Ishikawa (cell line): ENCODE measurements at regions not wholly inside any gene's neighbourhood (a gene's known extent, or its start where the extent isn't known, plus 50 kb on each side); places are given as distances from the start of the nearest gene placed in this dataset.

Experiments used
- CEBPB ChIP-seq: IDR thresholded peaks from 2 replicates; pipeline ENCODE4 v1.6.1; 2012
- CREB1 ChIP-seq: IDR thresholded peaks from 2 replicates; pipeline ENCODE4 v1.6.1; 2012; ENCODE audit warnings: low read depth
- EGR1 ChIP-seq: IDR thresholded peaks from 2 replicates; pipeline ENCODE4 v1.6.1; 2012
- EP300 ChIP-seq: IDR thresholded peaks from 2 replicates; pipeline ENCODE4 v1.6.1; 2012; ENCODE audit warnings: borderline replicate concordance
- FOXM1 ChIP-seq: IDR thresholded peaks from 2 replicates; pipeline ENCODE4 v1.6.1; 2012; ENCODE audit warnings: low read depth, borderline replicate concordance
- NFIC ChIP-seq: IDR thresholded peaks from 2 replicates; pipeline ENCODE4 v1.6.1; 2012
- RAD21 ChIP-seq: IDR thresholded peaks from 2 replicates; pipeline ENCODE4 v1.6.1; 2012; ENCODE audit warnings: low read depth
- TAF1 ChIP-seq: IDR thresholded peaks from 2 replicates; pipeline ENCODE4 v1.6.1; 2012; ENCODE audit warnings: low read depth, mild to moderate bottlenecking
- TCF12 ChIP-seq: IDR thresholded peaks from 2 replicates; pipeline ENCODE4 v1.6.1; 2012; ENCODE audit warnings: low read depth
- TEAD4 ChIP-seq: IDR thresholded peaks from 2 replicates; pipeline ENCODE4 v1.6.1; 2012
- YY1 ChIP-seq: IDR thresholded peaks from 2 replicates; pipeline ENCODE4 v1.6.1; 2012; ENCODE audit warnings: low read depth
- ZBTB7A ChIP-seq: IDR thresholded peaks from 2 replicates; pipeline ENCODE4 v1.6.1; 2012; ENCODE audit warnings: low read depth
- TF ChIP-seq, protein P1 (sequence below): IDR thresholded peaks from 2 replicates; pipeline ENCODE4 v1.6.1; 2012
- TF ChIP-seq, protein P2 (sequence below): IDR thresholded peaks from 2 replicates; pipeline ENCODE4 v1.6.1; 2012
- TF ChIP-seq, protein P3 (sequence below): IDR thresholded peaks from 2 replicates; pipeline ENCODE4 v1.6.1; 2012; ENCODE audit warnings: low read depth, mild to moderate bottlenecking

- TF ChIP-seq NFIC (no peak), FOXM1 (no peak), CEBPB (no peak), YY1 (no peak), ZBTB7A (no peak), CREB1 (no peak), EGR1 (no peak), EP300 (no peak), TAF1 (no peak), TCF12 (no peak), TEAD4 (no peak), RAD21 (no peak)
- TF ChIP-seq, protein P1, sequence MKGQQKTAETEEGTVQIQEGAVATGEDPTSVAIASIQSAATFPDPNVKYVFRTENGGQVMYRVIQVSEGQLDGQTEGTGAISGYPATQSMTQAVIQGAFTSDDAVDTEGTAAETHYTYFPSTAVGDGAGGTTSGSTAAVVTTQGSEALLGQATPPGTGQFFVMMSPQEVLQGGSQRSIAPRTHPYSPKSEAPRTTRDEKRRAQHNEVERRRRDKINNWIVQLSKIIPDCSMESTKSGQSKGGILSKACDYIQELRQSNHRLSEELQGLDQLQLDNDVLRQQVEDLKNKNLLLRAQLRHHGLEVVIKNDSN: no peak
- TF ChIP-seq, protein P2, sequence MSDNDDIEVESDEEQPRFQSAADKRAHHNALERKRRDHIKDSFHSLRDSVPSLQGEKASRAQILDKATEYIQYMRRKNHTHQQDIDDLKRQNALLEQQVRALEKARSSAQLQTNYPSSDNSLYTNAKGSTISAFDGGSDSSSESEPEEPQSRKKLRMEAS: no peak
- TF ChIP-seq, protein P3, sequence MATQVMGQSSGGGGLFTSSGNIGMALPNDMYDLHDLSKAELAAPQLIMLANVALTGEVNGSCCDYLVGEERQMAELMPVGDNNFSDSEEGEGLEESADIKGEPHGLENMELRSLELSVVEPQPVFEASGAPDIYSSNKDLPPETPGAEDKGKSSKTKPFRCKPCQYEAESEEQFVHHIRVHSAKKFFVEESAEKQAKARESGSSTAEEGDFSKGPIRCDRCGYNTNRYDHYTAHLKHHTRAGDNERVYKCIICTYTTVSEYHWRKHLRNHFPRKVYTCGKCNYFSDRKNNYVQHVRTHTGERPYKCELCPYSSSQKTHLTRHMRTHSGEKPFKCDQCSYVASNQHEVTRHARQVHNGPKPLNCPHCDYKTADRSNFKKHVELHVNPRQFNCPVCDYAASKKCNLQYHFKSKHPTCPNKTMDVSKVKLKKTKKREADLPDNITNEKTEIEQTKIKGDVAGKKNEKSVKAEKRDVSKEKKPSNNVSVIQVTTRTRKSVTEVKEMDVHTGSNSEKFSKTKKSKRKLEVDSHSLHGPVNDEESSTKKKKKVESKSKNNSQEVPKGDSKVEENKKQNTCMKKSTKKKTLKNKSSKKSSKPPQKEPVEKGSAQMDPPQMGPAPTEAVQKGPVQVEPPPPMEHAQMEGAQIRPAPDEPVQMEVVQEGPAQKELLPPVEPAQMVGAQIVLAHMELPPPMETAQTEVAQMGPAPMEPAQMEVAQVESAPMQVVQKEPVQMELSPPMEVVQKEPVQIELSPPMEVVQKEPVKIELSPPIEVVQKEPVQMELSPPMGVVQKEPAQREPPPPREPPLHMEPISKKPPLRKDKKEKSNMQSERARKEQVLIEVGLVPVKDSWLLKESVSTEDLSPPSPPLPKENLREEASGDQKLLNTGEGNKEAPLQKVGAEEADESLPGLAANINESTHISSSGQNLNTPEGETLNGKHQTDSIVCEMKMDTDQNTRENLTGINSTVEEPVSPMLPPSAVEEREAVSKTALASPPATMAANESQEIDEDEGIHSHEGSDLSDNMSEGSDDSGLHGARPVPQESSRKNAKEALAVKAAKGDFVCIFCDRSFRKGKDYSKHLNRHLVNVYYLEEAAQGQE: no peak
Measured at GRCh38 chr2:16121986-16122390, 181.6 kb downstream of the MYCN start.

GRCh38 chr2:16121231-16121985 lies 181.1 kb downstream of the MYCN start:
- TF ChIP-seq CREB1 (no peak), TEAD4 (no peak), EGR1 (no peak), CEBPB (no peak), RAD21 (no peak), ZBTB7A (no peak), TAF1 (no peak), EP300 (no peak), YY1 (no peak), TCF12 (no peak), NFIC (no peak), FOXM1 (no peak)
- TF ChIP-seq, protein P3: no peak
- TF ChIP-seq, protein P2: no peak
- TF ChIP-seq, protein P1: no peak

- no peak for TF ChIP-seq EGR1
- TF ChIP-seq TAF1: no peak
- TF ChIP-seq TEAD4: no peak
- TF ChIP-seq TCF12: no peak
- TF ChIP-seq NFIC: no peak
- no peak for TF ChIP-seq CEBPB
- TF ChIP-seq, protein P3: no peak
- TF ChIP-seq, protein P1: no peak
- no peak for TF ChIP-seq RAD21
- TF ChIP-seq FOXM1: no peak
- no peak for TF ChIP-seq YY1
- TF ChIP-seq ZBTB7A: no peak
- TF ChIP-seq EP300: no peak
- TF ChIP-seq, protein P2: no peak
- no peak for TF ChIP-seq CREB1
Measured at GRCh38 chr2:16120591-16121180, 180.3 kb downstream of the MYCN start.
